ENCODE measurements at regions not wholly inside any gene's neighbourhood (a gene's known extent, or its start where the extent isn't known, plus 50 kb on each side); places are given as distances from the start of the nearest gene placed in this dataset.

DNA sequence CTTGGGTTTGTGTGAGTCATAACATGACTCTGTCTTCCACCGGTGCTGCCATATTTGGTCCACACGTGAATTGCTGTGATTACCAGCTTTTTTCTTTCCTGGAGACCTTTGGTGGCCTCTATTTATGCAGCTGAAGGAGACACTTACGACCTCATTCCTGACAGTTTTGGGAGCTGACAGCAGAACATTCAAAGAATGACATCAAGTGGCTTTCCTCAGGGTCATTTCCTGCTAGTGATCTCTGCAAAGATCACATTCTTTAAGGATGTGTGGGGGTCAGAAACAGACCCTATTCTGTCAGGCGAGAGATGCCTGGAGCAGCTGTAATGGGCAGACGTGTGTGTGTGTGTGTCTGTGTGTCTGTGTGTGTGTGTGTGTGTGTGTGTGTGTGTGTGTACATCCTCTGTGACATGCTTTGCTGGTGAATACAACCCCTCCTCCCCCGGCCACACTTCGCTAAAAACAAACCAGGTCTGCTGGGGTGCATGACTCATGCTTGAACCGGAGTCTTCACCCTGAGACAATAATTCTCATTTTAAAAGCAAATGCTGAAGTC lies 115.6 kb downstream of the TMEM170B start:
- Histone ChIP-seq H3K36me3 (ENCODE audit: control insufficient read depth in 2 of 3, insufficient read depth in 3 of 3, low read length in 3 of 3) (no peaks in the 10 kb centered on the region), H3K9me3 (ENCODE audit: control insufficient read depth in 2 of 3, insufficient read depth in 1 of 3, low read length in 3 of 3) (no peaks in the 10 kb centered on the region), H3K9ac (ENCODE audit: low read length in 3 of 3) (no peak overlapping the region), H3K4me1 (ENCODE audit: control insufficient read depth in 2 of 3, insufficient read depth in 2 of 3, low read depth in 1 of 3, low read length in 3 of 3) (peaks cover 0 to 16% (median 14%) of the 10 kb centered on the region in 3 donors), H3K27ac (ENCODE audit: low read depth in 2 of 2, low read length in 2 of 2) (no peak overlapping the region), H3K27me3 (ENCODE audit: control insufficient read depth, insufficient read depth, low read length) (no peaks in the 10 kb centered on the region), H3K4me3 (ENCODE audit: low read length in 3 of 3) (no peak overlapping the region)
- peak; percentile 40 to 68 (median 53) for DNase-seq
- intact Hi-C loops (cut with DNase I) = no loop called here
- TF ChIP-seq, protein P1, sequence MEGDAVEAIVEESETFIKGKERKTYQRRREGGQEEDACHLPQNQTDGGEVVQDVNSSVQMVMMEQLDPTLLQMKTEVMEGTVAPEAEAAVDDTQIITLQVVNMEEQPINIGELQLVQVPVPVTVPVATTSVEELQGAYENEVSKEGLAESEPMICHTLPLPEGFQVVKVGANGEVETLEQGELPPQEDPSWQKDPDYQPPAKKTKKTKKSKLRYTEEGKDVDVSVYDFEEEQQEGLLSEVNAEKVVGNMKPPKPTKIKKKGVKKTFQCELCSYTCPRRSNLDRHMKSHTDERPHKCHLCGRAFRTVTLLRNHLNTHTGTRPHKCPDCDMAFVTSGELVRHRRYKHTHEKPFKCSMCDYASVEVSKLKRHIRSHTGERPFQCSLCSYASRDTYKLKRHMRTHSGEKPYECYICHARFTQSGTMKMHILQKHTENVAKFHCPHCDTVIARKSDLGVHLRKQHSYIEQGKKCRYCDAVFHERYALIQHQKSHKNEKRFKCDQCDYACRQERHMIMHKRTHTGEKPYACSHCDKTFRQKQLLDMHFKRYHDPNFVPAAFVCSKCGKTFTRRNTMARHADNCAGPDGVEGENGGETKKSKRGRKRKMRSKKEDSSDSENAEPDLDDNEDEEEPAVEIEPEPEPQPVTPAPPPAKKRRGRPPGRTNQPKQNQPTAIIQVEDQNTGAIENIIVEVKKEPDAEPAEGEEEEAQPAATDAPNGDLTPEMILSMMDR (IDR thresholded peaks at IDR 0.05; ENCODE audit: borderline replicate concordance, extremely low read depth, insufficient read depth) = no peak
- no peak for FAIRE-seq

DNA sequence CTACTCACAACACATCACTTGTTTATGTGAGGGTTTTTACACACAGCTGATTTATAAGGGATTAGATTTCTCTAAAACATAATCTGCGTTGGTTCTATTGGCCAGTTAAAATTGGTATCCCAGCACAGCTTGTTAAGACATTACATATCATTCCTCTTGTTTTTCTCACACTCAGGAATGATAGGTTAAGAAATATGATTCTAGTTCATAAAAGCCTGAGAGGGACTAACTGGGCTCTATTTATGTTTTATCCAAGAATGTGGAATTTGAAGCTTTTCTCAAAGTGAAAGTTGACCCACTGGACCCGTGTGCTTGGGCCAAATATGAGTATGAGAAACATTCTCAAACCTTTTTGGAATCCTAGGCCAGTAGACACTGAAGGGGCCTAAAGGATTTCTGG lies 117.3 kb downstream of the TMEM170B start:
- H3K36me3 ChIP-seq (ENCODE audit: control insufficient read depth in 2 of 3, insufficient read depth in 3 of 3, low read length in 3 of 3) = no peaks in the 10 kb centered on the region
- no peak overlapping the region for H3K27ac ChIP-seq (ENCODE audit: low read depth in 2 of 2, low read length in 2 of 2)
- no peaks in the 10 kb centered on the region for H3K27me3 ChIP-seq (ENCODE audit: control insufficient read depth, insufficient read depth, low read length)
- intact Hi-C loops (cut with DNase I) = no loop called here
- H3K4me3 ChIP-seq (ENCODE audit: low read length in 3 of 3) = no peak overlapping the region
- no peaks in the 10 kb centered on the region for H3K9me3 ChIP-seq (ENCODE audit: control insufficient read depth in 2 of 3, insufficient read depth in 1 of 3, low read length in 3 of 3)
- DNase-seq (no peak), FAIRE-seq (no peak)
- peaks cover 0 to 16% (median 14%) of the 10 kb centered on the region in 3 donors for H3K4me1 ChIP-seq (ENCODE audit: control insufficient read depth in 2 of 3, insufficient read depth in 2 of 3, low read depth in 1 of 3, low read length in 3 of 3)
- H3K9ac ChIP-seq (ENCODE audit: low read length in 3 of 3) = no peak overlapping the region
- TF ChIP-seq, protein P1 (IDR thresholded peaks at IDR 0.05; ENCODE audit: borderline replicate concordance, extremely low read depth, insufficient read depth) = no peak

DNA sequence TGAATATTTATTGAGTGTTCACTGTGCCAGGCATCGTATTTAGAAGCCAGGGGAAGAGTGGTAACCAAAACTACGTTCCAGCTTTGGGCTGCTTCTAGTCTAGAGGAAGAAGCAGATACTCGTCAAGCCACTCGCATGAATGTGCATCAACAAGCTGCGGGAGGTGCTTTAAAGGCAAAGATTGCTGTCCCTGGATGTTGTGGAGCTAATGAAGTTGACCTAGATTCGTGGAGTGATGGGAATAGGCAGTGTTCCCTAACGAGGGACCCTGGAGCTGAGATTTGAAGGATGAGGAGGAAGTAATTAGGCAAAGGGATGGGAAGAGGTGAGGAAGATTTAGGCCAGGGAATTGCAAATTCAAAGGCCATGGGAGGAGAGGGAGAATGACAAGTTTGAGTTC lies 118.9 kb downstream of the TMEM170B start:
- Histone ChIP-seq H3K4me3 (ENCODE audit: low read length in 3 of 3) (no peak overlapping the region), H3K27ac (ENCODE audit: low read depth in 2 of 2, low read length in 2 of 2) (no peak overlapping the region), H3K27me3 (ENCODE audit: control insufficient read depth, insufficient read depth, low read length) (no peaks in the 10 kb centered on the region), H3K9me3 (ENCODE audit: control insufficient read depth in 2 of 3, insufficient read depth in 1 of 3, low read length in 3 of 3) (no peaks in the 10 kb centered on the region), H3K36me3 (ENCODE audit: control insufficient read depth in 2 of 3, insufficient read depth in 3 of 3, low read length in 3 of 3) (no peaks in the 10 kb centered on the region), H3K9ac (ENCODE audit: low read length in 3 of 3) (no peak overlapping the region), H3K4me1 (ENCODE audit: control insufficient read depth in 2 of 3, insufficient read depth in 2 of 3, low read depth in 1 of 3, low read length in 3 of 3) (peaks cover 0 to 14% (median 6%) of the 10 kb centered on the region in 3 donors)
- DNase-seq (no peak), FAIRE-seq (no peak)
- TF ChIP-seq, protein P1 (IDR thresholded peaks at IDR 0.05; ENCODE audit: borderline replicate concordance, extremely low read depth, insufficient read depth) = no peak
- intact Hi-C loops (cut with DNase I) = no loop called here

DNA sequence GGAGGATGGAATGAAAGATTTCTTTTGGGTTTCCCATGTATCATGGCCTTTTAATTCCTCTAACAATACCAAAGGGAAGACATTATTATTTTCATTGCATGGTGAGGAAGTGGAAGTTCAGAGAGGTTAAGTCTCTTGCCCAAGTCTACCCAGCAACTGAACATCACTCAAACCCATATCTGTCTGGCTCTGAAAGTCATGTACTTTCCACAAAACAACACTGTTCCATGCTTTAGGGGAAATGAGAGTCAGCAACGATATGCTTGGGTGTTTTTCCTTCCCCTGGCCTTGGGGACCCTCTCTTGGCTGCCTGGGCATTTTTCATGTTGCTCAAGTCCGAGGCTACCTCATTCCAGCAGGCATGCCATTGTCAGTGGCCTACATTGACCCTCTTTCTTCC lies 118.8 kb downstream of the ADTRP start:
- no peak for FAIRE-seq

More for the DNA sequence above, 118.8 kb downstream of the ADTRP start:
- Histone ChIP-seq H3K4me1 (ENCODE audit: control insufficient read depth in 2 of 3, insufficient read depth in 2 of 3, low read depth in 1 of 3, low read length in 3 of 3) (peaks cover 0 to 6% (median 4%) of the 10 kb centered on the region in 3 donors), H3K4me3 (ENCODE audit: low read length in 3 of 3) (no peak overlapping the region), H3K36me3 (ENCODE audit: control insufficient read depth in 2 of 3, insufficient read depth in 3 of 3, low read length in 3 of 3) (no peaks in the 10 kb centered on the region), H3K9ac (ENCODE audit: low read length in 3 of 3) (no peak overlapping the region), H3K27me3 (ENCODE audit: control insufficient read depth, insufficient read depth, low read length) (no peaks in the 10 kb centered on the region), H3K9me3 (ENCODE audit: control insufficient read depth in 2 of 3, insufficient read depth in 1 of 3, low read length in 3 of 3) (no peaks in the 10 kb centered on the region), H3K27ac (ENCODE audit: low read depth in 2 of 2, low read length in 2 of 2) (no peak overlapping the region)
- intact Hi-C loops (cut with DNase I) = no loop called here
- TF ChIP-seq, protein P1 (IDR thresholded peaks at IDR 0.05; ENCODE audit: borderline replicate concordance, extremely low read depth, insufficient read depth) = no peak
- no peak for DNase-seq

All from kidney (tissue), 13 donors.